ENCODE measurements at regions not wholly inside any gene's neighbourhood (a gene's known extent, or its start where the extent isn't known, plus 50 kb on each side); places are given as distances from the start of the nearest gene placed in this dataset.
A peak's percentile ranks its signal among the peaks of the same experiment; 100 is the strongest.
"Not testable (repeated sequence)": the region's sequence is repeated elsewhere in the genome, so short reads cannot be mapped to it uniquely, and the experiment has no call there.

DNA sequence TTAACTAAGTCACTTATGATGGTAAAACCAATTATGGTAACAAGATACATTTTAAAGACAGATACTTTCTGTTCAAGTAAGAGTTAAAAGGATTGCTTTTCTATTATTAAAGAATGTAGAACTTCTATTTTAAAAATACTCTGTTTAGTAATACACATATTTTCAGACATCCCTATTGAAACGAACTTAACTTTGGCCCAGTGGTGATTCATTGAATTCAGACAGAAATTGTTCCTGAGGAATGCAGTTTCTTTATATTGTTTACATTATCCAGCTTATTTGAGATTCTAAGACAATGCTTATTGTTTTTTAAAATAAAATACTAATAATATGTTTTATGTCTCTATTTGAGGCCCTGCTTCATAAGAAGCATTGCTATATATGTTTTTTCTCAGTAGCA lies 816.4 kb downstream of the SEMA5A start:
- Mint-ChIP-seq H3K27ac (no peak overlapping the region; the same call in 1 of the 2 replicates), H3K36me3 (ENCODE audit: low read depth) (peaks cover 6% of the 10 kb centered on the region), H3K4me1 (ENCODE audit: low read depth) (peaks cover 34% of the 10 kb centered on the region), H3K9me3 (peaks cover 7% of the 10 kb centered on the region; the same call in 1 of the 2 replicates), H3K27me3 (ENCODE audit: insufficient read depth) (peaks cover 5% of the 10 kb centered on the region), H3K4me3 (no peak overlapping the region; the same call in 1 of the 2 replicates)
- TF ChIP-seq, protein P1, sequence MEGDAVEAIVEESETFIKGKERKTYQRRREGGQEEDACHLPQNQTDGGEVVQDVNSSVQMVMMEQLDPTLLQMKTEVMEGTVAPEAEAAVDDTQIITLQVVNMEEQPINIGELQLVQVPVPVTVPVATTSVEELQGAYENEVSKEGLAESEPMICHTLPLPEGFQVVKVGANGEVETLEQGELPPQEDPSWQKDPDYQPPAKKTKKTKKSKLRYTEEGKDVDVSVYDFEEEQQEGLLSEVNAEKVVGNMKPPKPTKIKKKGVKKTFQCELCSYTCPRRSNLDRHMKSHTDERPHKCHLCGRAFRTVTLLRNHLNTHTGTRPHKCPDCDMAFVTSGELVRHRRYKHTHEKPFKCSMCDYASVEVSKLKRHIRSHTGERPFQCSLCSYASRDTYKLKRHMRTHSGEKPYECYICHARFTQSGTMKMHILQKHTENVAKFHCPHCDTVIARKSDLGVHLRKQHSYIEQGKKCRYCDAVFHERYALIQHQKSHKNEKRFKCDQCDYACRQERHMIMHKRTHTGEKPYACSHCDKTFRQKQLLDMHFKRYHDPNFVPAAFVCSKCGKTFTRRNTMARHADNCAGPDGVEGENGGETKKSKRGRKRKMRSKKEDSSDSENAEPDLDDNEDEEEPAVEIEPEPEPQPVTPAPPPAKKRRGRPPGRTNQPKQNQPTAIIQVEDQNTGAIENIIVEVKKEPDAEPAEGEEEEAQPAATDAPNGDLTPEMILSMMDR (IDR thresholded peaks at IDR 0.05): no peak
- DNase-seq: peak; percentile 31

DNA sequence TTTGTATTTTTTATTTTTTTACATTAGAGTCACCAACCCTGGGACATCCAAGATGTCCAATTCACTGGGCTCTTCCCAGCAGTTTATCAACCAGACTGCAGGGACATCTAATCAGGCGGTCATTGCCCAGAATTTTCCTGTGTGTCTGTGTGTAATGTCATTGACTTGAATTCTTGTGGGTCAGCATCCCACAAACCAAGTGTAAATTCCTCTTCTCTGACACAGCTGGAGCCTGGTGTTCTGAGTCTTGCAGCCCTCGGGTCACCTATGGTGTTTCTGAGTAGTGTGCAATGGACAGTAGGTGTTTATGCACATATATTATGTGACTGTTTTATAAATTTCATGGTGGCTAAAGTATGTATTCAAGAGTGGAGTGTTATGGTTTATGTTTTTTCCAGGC lies 815.7 kb downstream of the SEMA5A start:
- H3K4me1 Mint-ChIP-seq (ENCODE audit: low read depth): peaks cover 34% of the 10 kb centered on the region
- peak overlapping the region; percentile 54 for H3K27ac Mint-ChIP-seq
- TF ChIP-seq, protein P1 (IDR thresholded peaks at IDR 0.05): no peak
- peaks cover 6% of the 10 kb centered on the region for H3K36me3 Mint-ChIP-seq (ENCODE audit: low read depth)
- peaks cover 5% of the 10 kb centered on the region for H3K27me3 Mint-ChIP-seq (ENCODE audit: insufficient read depth)
- peak overlapping the region; percentile 25 for H3K4me3 Mint-ChIP-seq
- DNase-seq: peak; percentile 73
- peaks cover 7% of the 10 kb centered on the region; the same call in 1 of the 2 replicates for H3K9me3 Mint-ChIP-seq

DNA sequence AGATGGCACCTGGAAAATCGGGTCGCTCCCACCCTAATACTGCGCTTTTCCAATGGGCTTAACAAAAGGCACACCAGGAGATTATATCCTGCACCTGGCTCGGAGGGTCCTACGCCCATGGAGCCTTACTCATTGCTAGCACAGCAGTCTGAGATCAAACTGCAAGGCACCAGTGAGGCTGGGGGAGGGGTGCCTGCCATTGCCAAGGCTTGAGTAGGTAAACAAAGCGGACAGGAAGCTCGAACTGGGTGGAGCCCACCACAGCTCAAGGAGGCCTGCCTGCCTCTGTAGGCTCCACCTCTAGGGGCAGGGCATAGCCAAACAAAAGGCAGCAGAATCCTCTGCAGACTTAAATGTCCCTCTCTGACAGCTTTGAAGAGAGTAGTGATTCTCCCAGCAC lies 814.8 kb downstream of the SEMA5A start:
- not testable (repeated sequence) for H3K27ac Mint-ChIP-seq; DNase-seq; H3K36me3 Mint-ChIP-seq (ENCODE audit: low read depth); H3K9me3 Mint-ChIP-seq; H3K4me3 Mint-ChIP-seq; H3K27me3 Mint-ChIP-seq (ENCODE audit: insufficient read depth)
- H3K4me1 Mint-ChIP-seq (ENCODE audit: low read depth): peaks cover 34% of the 10 kb centered on the region

DNA sequence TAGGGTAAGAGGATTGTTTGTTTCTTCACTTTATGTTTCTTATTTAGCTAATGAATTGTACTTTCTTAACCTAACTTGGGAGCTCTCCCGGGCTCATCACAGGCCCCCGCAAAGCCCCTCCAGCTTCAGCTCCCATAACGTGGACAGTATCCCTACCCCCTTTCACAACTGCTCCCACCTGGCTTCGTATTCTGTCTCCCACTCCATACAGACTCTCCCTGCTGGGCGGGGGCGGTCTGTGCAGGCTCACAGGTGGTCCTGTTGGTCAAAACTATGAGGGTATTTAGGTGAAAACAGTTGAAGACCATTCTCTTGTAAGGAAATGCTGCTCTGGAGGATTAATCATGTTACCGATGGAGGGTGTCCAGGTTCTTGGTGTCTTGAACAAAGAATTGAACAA lies 805.3 kb downstream of the SEMA5A start:
- TF ChIP-seq, protein P1 (IDR thresholded peaks at IDR 0.05): no peak
- no peaks in the 10 kb centered on the region for H3K36me3 Mint-ChIP-seq (ENCODE audit: low read depth)
- no peak overlapping the region for H3K27ac Mint-ChIP-seq
- no peak for DNase-seq
- H3K9me3 Mint-ChIP-seq: no peaks in the 10 kb centered on the region
- H3K4me1 Mint-ChIP-seq (ENCODE audit: low read depth): no peaks in the 10 kb centered on the region
- peaks cover 4% of the 10 kb centered on the region; the same call in 1 of the 2 replicates for H3K27me3 Mint-ChIP-seq (ENCODE audit: insufficient read depth)
- no peak overlapping the region for H3K4me3 Mint-ChIP-seq

DNA sequence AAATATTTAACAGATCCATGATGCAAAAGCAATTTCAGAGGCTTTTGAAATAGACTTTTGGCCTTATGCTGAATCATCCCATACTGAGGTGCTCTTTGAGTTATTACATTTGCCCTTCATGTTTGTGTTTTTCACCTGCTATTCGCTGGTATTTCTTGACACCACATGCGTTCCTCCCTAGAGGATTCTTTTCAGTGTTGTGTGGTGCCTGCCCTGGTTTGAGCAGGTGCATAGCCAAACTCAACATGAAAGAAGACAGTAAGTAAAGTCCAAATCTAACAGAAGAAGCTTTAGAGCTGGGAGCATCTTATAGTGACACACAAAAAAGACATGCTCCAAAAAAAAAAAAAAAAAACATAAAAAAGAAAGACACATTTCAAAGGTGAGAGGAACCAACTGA lies 796.3 kb downstream of the SEMA5A start:
- H3K36me3 Mint-ChIP-seq (ENCODE audit: low read depth): no peaks in the 10 kb centered on the region
- no peak overlapping the region for H3K27ac Mint-ChIP-seq
- no peak for DNase-seq
- TF ChIP-seq, protein P1 (IDR thresholded peaks at IDR 0.05): no peak
- H3K9me3 Mint-ChIP-seq: no peaks in the 10 kb centered on the region
- H3K4me1 Mint-ChIP-seq (ENCODE audit: low read depth): peaks cover 22% of the 10 kb centered on the region
- no peaks in the 10 kb centered on the region for H3K27me3 Mint-ChIP-seq (ENCODE audit: insufficient read depth)
- H3K4me3 Mint-ChIP-seq: no peak overlapping the region

DNA sequence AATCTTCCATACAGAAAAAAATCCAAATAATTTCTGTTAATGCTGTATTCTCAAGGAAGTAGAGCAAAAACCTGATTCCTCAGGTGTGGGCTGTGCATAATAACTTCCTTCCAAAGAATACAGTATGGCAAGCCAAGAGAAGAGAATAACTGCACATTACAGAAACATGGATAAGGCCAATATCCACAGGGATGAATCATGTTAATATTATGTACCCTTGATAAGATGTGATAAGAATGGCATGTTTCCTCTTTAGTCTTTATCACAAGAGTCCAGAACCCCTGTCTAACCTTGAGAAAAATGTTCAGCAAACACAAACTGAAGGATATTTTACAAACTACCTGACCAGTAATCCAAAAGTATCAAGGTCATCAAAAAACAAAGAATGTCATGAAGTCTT lies 795.8 kb downstream of the SEMA5A start:
- Mint-ChIP-seq H3K4me1 (ENCODE audit: low read depth) (peaks cover 22% of the 10 kb centered on the region), H3K36me3 (ENCODE audit: low read depth) (no peaks in the 10 kb centered on the region), H3K27me3 (ENCODE audit: insufficient read depth) (no peaks in the 10 kb centered on the region), H3K4me3 (no peak overlapping the region), H3K27ac (no peak overlapping the region), H3K9me3 (no peaks in the 10 kb centered on the region)
- TF ChIP-seq, protein P1 (IDR thresholded peaks at IDR 0.05): no peak
- no peak for DNase-seq
